GM19238 (cell line): ENCODE measurements at regions not wholly inside any gene's neighbourhood (a gene's known extent, or its start where the extent isn't known, plus 50 kb on each side); places are given as distances from the start of the nearest gene placed in this dataset.
"Not testable (repeated sequence)": the region's sequence is repeated elsewhere in the genome, so short reads cannot be mapped to it uniquely, and the experiment has no call there.

ENCODE experiments used
- DNase-seq: peaks from one replicate; pipeline ENCODE4 v3.0.0; 2011; ENCODE audit warnings: low spot score; ENCODE audit not compliant: insufficient read length

DNA sequence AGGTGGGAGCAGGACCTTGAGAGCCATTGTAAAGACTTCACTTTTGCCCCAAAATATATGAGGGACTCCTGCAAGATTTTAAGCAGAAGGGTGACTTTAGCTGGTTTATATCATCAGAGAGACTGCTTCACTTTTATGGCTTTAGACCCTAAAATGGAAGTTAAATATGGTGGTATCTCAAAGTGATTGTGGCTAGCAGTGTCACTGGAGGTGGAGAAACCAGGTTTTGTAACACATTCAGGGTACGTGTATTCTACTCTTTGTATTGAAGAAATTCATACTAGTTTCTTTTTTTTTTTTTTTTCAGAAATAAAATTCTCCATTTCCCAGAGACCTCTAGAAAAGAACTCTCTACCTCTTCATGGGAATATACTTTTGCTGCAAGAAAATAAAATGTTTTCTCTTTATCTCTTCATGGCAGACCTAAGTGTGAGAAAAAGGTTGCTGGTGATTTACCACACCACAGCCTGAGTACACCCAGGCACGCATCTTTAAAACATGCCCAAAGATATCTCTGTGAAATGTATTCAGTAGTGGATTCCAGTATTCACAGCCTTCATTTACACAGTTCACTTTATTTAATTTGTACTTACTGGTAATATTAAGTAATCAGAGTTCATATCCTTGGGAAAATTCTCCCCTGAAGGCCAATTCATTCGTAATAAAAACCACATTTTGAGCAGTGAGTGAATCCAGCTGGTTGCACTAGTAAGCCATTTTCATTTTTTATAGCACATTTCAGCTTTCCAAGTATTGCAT lies 74.3 kb upstream of the GUCY1A1 start:
- no peak for DNase-seq

DNA sequence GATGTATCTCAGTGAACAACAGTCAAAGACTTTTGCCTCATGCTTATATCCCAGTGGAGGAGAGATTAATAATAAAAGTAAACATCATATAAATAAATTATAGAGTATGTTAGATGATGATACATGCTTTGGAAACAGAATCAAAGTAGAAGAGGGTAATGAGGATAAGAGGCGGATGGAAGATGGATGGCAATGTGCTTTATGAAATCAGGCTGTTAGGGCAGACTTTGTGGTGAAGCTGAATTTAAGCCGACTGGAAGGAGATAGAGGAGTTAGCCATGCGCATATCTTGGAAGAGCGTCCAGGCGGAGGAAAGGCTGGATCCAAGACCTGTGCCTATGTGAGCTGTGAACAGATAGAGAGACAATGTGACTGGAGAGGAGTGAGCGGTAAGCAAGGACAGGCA lies 74.9 kb upstream of the GUCY1A1 start:
- DNase-seq = no peak

DNA sequence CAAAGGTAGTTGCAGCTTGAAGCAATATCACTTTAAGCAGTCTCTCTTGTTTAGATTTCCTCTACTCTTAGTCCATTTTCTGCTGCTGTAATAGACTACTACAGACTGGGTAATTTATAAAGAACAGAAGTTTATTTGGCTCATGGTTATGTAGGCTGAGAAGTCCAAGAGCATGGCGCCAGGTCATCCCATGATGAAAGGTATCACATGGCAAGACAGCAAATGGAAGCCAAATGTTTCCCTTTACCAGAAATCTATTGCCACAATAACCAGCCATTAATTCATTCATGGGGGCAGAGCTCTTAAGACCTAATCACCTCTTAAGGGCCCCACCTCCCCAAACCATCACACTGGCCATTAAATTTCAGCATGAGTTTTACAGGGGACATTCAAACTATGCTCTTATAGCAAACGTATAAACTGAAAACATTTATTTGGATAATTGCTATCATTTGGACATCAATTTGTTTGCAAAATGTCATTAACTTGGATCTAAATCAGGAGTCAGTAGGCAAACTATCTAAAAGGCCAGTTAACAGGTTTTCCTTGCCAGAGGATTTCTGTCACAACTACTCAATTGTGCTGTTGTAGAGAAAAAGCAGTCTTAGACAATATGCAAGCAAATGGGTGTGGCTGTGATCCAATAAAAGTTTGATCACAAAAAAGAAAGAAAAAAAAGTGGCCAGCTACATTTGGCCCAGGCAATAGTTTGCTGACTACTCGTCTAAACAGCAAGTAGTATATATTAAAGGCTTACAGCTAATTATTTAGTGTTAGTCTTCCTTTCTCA lies 75.7 kb upstream of the GUCY1A1 start:
- no peak for DNase-seq

DNA sequence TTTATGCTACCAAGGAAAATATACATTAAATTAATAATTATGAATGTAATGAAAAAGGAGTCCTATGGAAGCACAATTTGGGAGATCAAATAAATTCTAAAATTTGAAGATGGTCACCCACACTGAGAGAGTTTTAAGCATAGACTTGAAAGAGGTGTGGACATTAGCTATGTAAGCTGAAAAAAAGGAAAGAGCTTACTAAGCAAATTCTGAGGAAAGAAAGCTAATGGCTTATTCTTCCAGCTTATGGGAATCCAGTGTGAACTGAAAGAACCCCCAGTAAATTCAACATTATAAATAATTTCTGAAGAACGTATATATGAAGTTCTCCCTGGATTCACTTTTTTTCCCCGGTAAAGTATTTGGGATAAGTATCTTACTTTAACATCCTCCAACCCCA lies 78.2 kb upstream of the GUCY1A1 start:
- no peak for DNase-seq

DNA sequence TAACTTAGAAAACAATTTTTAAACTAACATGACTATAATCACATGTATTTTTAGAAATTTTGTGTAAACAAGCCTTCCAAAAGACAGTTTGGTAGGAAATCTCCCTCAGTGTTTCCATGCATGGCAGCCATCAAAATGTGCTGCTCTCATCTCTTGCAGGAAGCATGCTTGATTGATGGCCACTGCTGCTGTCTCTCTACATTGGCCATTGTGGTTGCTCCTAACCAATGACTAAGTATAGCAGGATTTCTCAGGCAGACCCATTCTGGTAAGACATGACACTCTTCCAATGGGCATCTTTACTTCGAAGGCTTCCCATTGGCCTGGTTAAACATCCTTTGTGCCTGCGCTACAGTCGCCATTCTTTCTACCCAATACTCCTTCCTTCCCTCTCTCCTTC lies 78.9 kb upstream of the GUCY1A1 start:
- DNase-seq = no peak

DNA sequence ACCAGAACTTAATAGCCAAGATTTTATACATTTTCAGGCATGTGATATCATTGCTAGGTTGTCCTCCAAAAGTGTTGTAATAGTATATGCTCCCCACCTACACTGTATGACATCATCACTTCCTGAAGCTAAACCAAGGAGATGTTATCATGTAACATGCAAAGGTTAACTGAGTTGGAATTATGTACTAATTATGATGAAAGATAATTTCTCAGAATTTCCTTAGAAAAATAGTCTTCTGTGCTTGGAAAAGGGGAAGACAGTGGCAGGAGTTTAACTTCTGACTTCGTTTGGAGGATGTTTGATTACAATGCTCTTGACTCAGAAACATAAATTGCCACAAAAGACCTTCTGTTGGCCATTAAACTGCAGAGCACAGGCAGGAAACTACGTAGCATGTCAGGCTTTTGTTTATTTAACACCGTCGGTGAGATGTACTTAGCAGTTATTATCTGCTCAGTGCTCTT lies 83.6 kb upstream of the GUCY1A1 start:
- DNase-seq = no peak

DNA sequence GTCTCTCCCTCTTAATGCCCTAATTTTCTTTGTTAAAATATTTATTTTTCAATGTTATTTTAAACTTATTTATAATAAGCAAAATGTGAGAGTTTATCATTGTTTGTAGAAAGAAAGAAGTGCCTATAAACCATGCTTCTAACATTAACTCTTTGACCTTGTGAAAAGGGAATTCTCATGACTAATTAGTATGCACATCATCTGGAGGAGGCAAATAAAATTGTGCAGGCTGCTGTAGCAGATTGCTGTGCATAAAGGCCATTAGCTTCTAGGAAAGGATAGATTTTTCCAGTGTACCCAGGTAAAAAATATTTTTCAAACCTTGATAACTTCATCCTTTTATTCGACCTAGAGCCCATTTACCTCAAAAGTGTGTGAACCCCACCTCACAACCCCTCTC lies 84.6 kb upstream of the GUCY1A1 start:
- DNase-seq = no peak

DNA sequence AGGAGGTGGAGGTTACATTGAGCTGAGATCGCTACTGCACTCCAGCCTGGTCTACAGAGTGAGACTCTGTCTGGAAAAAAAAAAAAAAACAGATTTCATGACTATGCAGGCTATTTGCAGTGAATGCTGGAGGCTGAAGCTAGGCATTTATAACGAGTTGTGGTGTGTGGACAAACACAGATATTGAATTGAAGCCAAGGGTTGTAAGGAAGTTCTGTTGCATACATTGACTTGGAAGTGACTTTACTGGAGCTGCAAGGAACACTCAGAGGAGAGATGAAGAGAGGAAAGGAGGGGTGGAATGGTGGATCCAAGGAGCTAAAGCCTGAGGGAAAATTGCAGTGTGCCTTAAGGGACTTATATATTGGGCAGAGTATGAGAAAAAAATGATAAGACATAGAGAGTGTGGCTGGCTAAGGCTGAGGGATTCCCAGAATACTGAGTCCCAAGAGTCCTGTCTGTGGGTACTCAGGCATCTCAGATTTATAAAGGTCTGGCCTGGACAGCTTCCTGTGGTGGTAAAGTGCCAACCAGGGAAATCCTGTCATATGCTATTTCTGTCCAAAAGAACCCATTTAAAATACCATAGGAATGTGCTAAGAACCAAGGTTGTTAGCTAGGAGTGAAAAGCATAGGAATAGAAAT lies 87.8 kb upstream of the GUCY1A1 start:
- DNase-seq = no peak

DNA sequence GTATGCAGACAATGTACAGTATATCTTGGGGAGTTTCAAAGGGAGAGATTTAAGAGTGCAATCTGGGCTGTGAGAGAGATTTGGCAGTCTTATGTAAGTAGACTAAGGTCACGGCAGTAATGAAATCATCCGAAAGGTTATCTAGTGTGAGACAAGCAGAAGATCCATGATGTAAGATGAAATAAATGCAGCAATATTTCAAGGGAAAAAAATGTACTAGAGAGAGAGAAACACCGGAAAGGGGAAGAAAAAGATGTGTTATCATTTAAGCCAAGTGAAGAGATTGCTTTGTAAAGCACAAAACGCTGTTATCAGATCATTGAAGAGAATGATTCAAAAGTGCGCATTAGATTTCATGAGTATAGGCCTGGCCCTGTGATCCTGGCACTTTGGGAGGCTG lies 88.4 kb upstream of the GUCY1A1 start:
- DNase-seq = no peak

DNA sequence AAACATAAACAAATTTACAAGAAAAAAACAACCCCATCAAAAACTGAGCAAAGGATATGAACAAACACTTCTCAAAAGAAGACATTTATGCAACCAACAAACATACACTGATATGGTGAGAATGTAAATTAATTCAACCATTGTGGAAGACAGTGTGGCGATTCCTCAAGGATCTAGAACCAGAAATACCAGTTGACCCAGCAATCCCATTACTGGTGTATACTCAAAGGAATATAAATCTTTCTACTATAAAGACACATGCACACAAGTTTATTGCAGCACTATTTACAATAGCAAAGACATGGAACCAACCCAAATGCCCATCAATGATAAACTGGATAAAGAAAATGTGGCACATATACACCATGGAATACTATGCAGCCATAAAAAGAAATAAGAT lies 92.3 kb upstream of the GUCY1A1 start:
- DNase-seq = not testable (repeated sequence)

DNA sequence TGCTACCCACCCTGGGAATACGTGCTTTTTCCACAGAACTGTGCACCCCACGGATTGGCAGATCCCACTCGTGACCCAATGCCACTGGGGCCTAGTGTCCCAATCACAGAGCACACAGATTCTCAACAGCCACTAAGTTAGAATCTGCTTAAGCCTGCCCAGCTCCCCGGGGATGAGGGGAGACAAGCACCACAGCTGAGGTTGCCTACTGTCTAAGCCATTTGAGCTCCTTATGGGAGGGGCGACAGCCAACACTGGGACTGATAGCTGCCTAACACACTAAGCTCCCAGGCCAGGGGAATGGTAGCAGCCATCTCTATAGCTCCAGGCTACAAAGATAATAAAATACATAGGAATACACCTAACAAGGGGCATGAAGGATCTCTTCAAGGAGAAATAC lies 93.5 kb upstream of the GUCY1A1 start:
- no peak for DNase-seq

DNA sequence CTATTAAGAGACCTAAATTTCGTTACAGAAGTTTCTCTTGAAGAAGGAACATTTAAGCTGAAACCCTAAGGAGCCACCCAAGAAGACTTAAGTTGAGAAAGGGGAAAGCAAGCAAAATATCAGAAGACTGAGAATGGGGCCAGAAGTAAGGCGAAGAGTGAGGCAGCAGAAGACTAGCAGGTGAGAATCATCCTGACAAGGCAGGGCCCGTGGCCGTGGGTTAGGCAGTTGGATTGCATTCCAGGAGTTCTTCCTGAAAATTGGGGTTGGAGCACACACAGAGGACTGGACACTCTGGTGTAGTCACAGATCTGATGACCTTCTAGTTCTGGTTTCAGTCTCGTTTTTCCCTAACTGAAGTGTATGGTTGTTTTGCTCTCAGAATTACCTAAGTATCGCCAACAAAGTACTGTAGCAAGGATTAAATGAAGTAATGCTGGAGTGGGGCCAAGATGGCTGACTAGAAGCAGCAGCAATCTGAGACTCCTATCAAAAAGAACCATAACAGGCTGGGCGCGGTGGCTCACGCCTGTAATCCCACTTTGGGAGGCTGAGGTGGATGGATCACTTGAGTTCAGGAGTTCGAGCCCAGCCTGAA lies 94.4 kb upstream of the GUCY1A1 start:
- DNase-seq = no peak

DNA sequence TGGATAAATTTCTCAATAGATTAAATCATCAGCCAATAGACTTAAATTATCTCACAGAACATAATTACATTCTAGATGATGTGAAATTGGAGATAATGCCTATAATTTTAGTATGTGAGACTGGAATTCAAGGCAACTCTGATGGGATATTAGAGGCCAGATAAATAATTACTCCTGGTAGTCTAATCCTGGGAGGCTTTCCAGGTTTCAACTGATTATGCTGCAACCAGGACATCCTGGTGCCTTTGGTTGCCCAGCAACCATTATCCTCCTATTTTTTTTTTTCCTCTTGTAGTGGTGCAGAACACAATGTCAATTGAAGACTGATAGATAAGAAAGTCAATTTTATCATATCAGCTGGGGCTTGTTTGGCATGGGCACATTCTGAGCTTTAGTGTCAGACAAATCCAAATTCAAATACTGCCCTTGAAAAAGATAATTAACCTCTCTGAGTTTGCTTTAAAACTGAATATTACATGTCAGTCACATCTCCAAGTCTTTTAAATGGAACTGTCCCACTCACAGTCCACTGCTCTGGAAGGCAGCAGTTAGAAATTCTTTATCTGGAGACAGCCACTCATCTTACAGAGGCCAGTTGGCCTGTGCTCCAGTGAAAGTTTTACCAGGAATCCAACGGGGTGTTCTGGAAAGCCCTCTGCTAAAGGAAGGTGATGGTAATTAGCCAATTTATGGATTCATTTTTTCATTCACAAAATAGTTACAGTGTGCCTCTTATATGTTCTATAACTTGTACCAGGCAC lies 95.3 kb upstream of the GUCY1A1 start:
- DNase-seq = no peak

DNA sequence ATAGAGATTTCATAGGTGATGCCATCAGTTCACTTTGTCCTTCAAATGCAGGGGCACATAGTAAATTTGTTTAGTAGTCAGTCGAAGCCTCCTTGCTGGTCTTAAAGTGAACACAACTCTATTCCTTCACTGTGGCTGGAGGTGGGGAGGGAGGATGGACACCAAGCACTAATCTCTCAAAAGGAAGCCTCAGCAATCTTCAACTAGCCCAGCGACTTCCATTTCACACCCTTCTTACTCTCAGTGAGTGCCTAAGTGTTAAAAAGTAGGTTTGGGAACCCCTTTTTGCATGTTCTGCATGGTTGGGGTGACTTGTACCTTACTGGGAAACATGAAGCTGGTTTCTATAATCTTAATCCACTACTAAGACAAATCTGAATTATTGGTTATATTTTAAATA lies 96.0 kb upstream of the GUCY1A1 start:
- no peak for DNase-seq

DNA sequence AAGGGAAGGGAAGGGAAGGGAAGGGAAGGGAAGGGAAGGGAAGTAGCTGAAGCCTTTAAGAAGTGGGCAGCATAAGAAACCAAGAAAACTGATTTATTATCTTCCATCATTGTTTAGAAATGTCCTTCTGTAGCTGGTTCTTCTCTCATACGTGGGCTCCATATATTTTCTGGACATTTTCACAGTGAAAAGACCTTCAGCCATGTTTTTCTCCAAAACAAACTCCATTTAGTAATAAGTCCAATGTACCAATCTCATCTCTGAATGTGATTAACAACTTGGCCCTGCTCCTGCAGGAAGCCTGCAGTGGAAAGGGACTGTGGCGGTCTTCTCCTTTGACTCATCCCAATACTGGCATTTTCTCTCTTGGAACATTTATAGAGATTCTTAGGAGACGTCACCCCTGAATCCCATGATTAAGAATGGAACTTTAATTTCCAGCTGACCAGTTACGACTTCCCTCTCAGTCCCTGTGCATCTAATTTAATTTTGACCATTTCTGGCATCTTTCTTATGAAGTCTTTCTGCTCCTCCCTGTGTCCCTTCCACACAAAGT lies 96.6 kb upstream of the GUCY1A1 start:
- DNase-seq = no peak

DNA sequence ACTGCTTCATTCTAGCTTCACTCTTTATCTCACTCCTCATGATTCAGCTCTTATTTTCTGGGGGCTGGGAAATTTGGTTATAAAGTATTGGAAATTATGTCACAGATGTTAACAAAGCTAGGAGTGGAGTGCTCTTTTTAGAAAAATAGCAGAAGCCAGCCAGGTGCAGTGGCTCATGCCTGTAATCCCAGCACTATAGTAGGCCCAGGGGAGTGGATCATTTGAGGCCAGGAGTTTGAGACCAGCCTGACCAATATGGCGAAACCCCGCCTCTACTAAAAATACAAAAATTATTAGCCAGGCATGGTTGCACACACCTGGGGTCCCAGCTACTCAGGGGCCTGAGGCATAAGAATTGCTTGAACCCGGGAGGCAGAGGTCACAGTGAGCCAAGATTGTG lies 97.2 kb upstream of the GUCY1A1 start:
- no peak for DNase-seq

DNA sequence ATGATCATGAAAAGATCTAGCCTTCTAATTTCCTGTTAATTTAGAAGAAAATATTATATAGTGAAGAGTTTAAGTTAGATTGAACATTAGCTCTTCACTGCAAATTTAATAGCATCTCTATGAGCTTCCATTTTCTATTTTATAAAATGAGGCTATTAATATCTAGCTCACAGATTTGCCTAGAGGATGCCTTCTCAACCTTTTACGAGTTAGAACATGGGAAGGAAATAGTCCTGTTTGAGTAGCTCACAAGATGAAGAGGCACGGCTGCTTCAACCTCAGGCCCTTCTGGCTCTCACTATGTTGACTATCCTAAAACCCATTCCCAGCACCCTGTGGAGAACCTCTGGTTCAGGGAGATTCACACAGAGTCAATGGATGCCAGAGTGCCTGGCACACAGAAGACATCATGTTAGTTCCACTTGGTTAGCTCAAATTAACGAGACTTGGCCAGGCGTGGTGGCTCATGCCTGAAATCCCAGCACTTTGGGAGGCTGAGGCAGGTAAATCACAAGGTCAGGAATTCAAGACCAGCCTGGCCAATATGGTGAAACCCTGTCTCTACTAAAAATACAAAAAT lies 97.9 kb upstream of the GUCY1A1 start:
- DNase-seq = no peak

DNA sequence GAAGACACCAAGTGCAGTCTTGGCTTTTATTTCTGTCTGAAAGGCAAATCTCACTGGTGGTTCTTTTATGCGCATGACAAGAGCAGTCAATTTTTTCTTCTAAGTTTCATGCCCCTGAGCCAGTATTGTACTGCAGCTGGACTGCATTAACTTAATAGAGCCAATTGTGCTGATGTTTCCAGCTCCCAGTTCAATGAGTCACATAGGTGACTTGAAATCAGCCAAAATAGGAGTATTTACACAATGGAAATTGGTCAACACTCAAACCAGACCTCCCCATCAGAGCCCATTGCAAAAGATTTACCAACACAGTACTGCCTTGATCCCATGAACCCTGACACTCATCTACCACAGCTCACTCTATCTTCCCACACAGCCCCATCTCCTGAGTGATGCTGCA lies 100.3 kb upstream of the GUCY1A1 start:
- DNase-seq = no peak

DNA sequence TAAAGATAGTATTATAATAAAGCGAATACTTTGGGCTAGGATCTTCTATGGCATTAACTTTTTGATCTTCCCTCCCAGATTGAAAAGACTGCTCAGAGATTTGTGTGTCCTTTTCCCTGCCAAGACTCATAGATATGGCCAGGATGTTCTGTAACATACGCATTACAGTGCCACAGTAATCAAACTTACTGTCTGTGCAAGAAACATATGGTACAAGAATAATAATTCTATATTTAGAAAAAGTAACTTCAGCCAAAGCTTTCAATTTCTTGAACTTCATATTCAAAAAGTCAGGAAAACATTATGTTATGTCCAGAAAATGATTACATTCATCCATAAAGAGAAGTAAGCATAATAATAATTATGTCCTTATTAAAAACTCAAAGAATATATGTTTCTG lies 100.9 kb upstream of the GUCY1A1 start:
- DNase-seq = no peak

DNA sequence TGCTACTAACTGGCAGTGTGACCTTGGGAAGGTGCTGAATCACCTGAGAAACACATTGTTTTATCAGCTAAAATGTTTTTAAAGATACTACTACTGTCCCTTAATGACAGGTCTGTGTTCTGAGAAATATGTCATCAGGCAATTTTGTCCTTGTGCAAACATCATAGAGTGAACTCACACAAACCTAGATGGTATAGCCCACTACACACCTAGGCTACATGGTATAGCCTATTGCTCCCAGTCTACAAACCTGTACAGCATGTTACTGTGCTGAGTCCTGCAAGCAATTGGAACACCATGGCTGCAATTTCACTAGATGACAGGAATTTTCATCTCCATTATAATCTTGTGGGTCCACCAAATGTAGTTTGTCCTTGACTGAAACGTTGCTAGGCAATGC lies 101.3 kb upstream of the GUCY1A1 start:
- no peak for DNase-seq

DNA sequence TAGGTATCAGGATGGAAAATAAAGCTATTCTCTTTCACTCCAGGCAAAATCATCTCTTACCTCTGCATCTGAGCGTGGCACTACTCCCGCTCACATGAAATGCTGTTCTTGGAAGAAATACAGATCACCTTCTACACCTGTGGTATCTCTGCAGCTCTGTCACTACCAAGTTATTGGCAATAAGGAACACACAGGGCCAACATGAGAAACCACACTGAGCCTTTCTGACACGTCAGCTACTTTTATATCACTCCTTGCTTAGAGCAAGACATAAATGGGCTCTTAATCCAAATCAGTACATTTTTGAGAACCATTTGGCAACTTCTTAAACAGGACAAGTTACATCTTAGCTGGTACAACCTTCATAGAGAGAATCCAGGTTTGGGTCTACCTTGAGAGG lies 101.8 kb upstream of the GUCY1A1 start:
- no peak for DNase-seq
